IPS-15b (cell line): ENCODE measurements at regions not wholly inside any gene's neighbourhood (a gene's known extent, or its start where the extent isn't known, plus 50 kb on each side); places are given as distances from the start of the nearest gene placed in this dataset.

Experiments
- H3K27me3 ChIP-seq: one replicate; pipeline ENCODE4 v1.6.1; 2013; ENCODE audit warnings: low read length; ENCODE audit not compliant: control insufficient read depth, insufficient read depth
- H3K36me3 ChIP-seq: one replicate; pipeline ENCODE4 v1.6.1; 2013; ENCODE audit warnings: low read length; ENCODE audit not compliant: control insufficient read depth, insufficient read depth
- H3K4me1 ChIP-seq: one replicate; pipeline ENCODE4 v1.6.1; 2013; ENCODE audit warnings: mild to moderate bottlenecking, low read length; ENCODE audit not compliant: control insufficient read depth, insufficient read depth
- H3K4me3 ChIP-seq: one replicate; pipeline ENCODE4 v1.5.1; 2013; ENCODE audit warnings: low read depth, low read length
- H3K9ac ChIP-seq: one replicate; pipeline ENCODE4 v1.6.1; 2013; ENCODE audit warnings: low read depth, mild to moderate bottlenecking, low read length
- H3K9me3 ChIP-seq: one replicate; pipeline ENCODE4 v1.6.1; 2013; ENCODE audit warnings: mild to moderate bottlenecking, low read length; ENCODE audit not compliant: control insufficient read depth, insufficient read depth

GRCh38 chr2:64905338-64906024 is 83.7 kb upstream of the SLC1A4 start:
- no peaks in the 10 kb centered on the region for H3K4me1 ChIP-seq
- no peaks in the 10 kb centered on the region for H3K9me3 ChIP-seq
- H3K27me3 ChIP-seq, result no peaks in the 10 kb centered on the region
- no peak overlapping the region for H3K4me3 ChIP-seq
- no peaks in the 10 kb centered on the region for H3K36me3 ChIP-seq
- H3K9ac ChIP-seq, result no peak overlapping the region

GRCh38 chr2:64906853-64907536 is 82.2 kb upstream of the SLC1A4 start:
- Histone ChIP-seq H3K27me3 (no peaks in the 10 kb centered on the region), H3K9ac (no peak overlapping the region), H3K9me3 (no peaks in the 10 kb centered on the region), H3K4me3 (no peak overlapping the region), H3K36me3 (no peaks in the 10 kb centered on the region), H3K4me1 (no peaks in the 10 kb centered on the region)

- Histone ChIP-seq H3K27me3 (no peaks in the 10 kb centered on the region), H3K4me1 (peaks cover 2% of the 10 kb centered on the region), H3K36me3 (no peaks in the 10 kb centered on the region), H3K9me3 (no peaks in the 10 kb centered on the region), H3K9ac (no peak overlapping the region), H3K4me3 (no peak overlapping the region)
These were observed 80.8 kb upstream of the SLC1A4 start for GRCh38 chr2:64908406-64908805.

GRCh38 chr2:64910523-64910922 is 78.7 kb upstream of the SLC1A4 start:
- H3K4me3 ChIP-seq, result no peak overlapping the region
- no peaks in the 10 kb centered on the region for H3K27me3 ChIP-seq
- no peaks in the 10 kb centered on the region for H3K9me3 ChIP-seq
- no peaks in the 10 kb centered on the region for H3K36me3 ChIP-seq
- H3K4me1 ChIP-seq, result peaks cover 6% of the 10 kb centered on the region
- no peak overlapping the region for H3K9ac ChIP-seq

GRCh38 chr2:64910972-64911433 is 78.2 kb upstream of the SLC1A4 start:
- Histone ChIP-seq H3K4me3 (no peak overlapping the region), H3K9ac (no peak overlapping the region), H3K36me3 (no peaks in the 10 kb centered on the region), H3K27me3 (no peaks in the 10 kb centered on the region), H3K9me3 (no peaks in the 10 kb centered on the region), H3K4me1 (peaks cover 6% of the 10 kb centered on the region)

- Histone ChIP-seq H3K27me3 (no peaks in the 10 kb centered on the region), H3K4me1 (peaks cover 10% of the 10 kb centered on the region), H3K9me3 (no peaks in the 10 kb centered on the region), H3K36me3 (no peaks in the 10 kb centered on the region), H3K9ac (no peak overlapping the region), H3K4me3 (no peak overlapping the region)
These were observed 75.8 kb upstream of the SLC1A4 start for GRCh38 chr2:64913357-64913869.

- peaks cover 14% of the 10 kb centered on the region for H3K4me1 ChIP-seq
These were observed 75.0 kb upstream of the SLC1A4 start for GRCh38 chr2:64914247-64914646.

GRCh38 chr2:64914735-64915509 is 74.3 kb upstream of the SLC1A4 start:
- peaks cover 6% of the 10 kb centered on the region for H3K27me3 ChIP-seq
- H3K9me3 ChIP-seq, result no peaks in the 10 kb centered on the region
- H3K9ac ChIP-seq, result no peak overlapping the region
- no peaks in the 10 kb centered on the region for H3K36me3 ChIP-seq
- peaks cover 14% of the 10 kb centered on the region for H3K4me1 ChIP-seq
- no peak overlapping the region for H3K4me3 ChIP-seq

More at GRCh38 chr2:64914247-64914646, 75.0 kb upstream of the SLC1A4 start:
- H3K36me3 ChIP-seq, result no peaks in the 10 kb centered on the region
- H3K27me3 ChIP-seq, result peaks cover 5% of the 10 kb centered on the region
- H3K9ac ChIP-seq, result no peak overlapping the region
- no peak overlapping the region for H3K4me3 ChIP-seq
- no peaks in the 10 kb centered on the region for H3K9me3 ChIP-seq

GRCh38 chr2:64915510-64915900 is 73.7 kb upstream of the SLC1A4 start:
- no peaks in the 10 kb centered on the region for H3K9me3 ChIP-seq
- no peaks in the 10 kb centered on the region for H3K36me3 ChIP-seq
- no peak overlapping the region for H3K9ac ChIP-seq
- H3K4me3 ChIP-seq, result no peak overlapping the region
- peaks cover 14% of the 10 kb centered on the region for H3K4me1 ChIP-seq
- peaks cover 6% of the 10 kb centered on the region for H3K27me3 ChIP-seq

GRCh38 chr2:64918220-64918886 is 70.8 kb upstream of the SLC1A4 start:
- Histone ChIP-seq H3K9me3 (no peaks in the 10 kb centered on the region), H3K36me3 (no peaks in the 10 kb centered on the region), H3K9ac (no peak overlapping the region), H3K4me1 (peaks cover 15% of the 10 kb centered on the region), H3K27me3 (peaks cover 13% of the 10 kb centered on the region), H3K4me3 (peak overlapping the region; percentile 55)

- Histone ChIP-seq H3K4me1 (peaks cover 13% of the 10 kb centered on the region), H3K9ac (no peak overlapping the region), H3K4me3 (no peak overlapping the region), H3K9me3 (no peaks in the 10 kb centered on the region), H3K27me3 (peaks cover 13% of the 10 kb centered on the region), H3K36me3 (no peaks in the 10 kb centered on the region)
These were observed 69.9 kb upstream of the SLC1A4 start for GRCh38 chr2:64919261-64919660.
